HG02885 (cell line): ENCODE measurements at regions not wholly inside any gene's neighbourhood (a gene's known extent, or its start where the extent isn't known, plus 50 kb on each side); places are given as distances from the start of the nearest gene placed in this dataset.

Source experiments
- ATAC-seq: cut with Tn5 transposase; IDR thresholded peaks from one replicate; pipeline ENCODE4 v1.9.1; 2021; ENCODE audit warnings: mild to moderate bottlenecking; ENCODE audit not compliant: unreplicated experiment, poor library complexity

- no peak for ATAC-seq
Measured at GRCh38 chr7:130877236-130877990, 143.4 kb upstream of the KLF14 start.

- no peak for ATAC-seq
Measured at GRCh38 chr7:130877991-130878305, 143.9 kb upstream of the KLF14 start.

DNA sequence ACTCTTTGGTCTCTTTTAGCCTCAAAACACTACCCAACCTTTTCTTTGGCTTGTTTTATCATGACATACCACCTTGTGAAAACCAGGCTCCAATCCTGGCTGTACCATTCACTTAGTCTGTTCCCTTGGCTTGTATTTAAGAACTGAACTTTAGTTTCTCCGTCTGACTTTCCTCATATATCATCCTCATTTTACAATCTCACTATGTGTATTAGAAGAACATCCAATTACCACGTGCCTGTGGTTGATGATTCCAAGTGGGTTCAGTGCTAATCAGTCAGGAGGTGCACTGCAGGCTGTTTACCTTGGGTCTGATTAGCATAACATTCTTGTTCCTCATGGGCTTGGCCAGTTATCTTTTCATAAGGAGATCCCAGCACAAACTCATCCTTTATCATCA lies 144.8 kb upstream of the KLF14 start:
- no peak for ATAC-seq

DNA sequence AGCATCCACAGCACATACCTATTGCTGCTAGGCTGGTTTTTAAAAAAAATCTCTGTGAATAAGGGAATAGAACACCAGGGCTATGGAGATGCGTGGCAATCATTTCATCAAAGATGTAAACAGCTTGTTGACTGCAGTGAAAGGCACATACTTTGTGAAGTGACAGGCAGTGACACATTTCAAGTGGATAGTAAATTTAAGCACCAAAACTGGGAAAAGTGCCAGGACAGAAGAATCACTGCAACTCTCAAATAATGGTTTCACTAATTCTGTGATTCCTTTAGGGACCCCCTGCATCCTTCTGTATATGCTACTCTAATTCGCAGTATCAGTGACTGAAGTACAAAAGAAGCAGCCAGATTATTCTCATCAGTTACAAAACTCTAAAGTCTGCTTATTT lies 145.2 kb upstream of the KLF14 start:
- no peak for ATAC-seq

DNA sequence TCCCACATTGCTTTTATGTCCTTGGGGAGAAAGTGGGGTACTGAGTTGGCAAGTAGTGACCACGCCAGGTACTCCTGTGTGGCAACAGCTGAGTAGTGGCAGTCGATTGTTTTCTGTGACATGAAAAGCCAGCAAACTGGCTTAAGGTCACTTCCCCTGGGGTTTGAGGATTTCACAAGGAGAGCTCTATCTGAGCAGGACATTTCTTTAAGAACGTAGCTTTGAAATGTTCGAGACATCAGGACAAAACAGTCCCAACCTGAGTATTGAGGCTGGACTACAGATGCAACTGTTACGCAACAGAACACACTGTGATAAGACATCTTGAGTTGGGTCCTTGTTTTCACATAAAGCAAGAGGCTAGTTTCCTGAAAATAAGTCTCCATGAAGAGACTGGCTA lies 146.7 kb upstream of the KLF14 start:
- ATAC-seq = no peak

- no peak for ATAC-seq
Measured at GRCh38 chr7:130881091-130881798, 147.2 kb upstream of the KLF14 start.

DNA sequence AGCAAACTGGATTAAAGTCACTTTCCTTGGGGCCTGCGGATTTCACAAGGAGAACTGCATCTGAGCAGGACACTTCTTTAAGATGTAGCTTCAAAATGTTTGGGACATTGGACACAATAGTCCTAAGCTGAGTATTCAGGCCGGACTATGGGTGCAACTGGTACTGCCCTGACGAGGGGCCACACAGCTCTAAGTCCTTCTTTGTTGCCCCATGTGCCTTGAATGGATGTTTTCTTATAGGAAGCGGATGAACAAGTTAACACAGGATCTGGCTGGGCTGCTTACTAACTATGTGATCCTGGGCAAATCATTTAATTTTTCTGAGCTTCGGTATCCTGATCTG lies 147.8 kb upstream of the KLF14 start:
- no peak for ATAC-seq

DNA sequence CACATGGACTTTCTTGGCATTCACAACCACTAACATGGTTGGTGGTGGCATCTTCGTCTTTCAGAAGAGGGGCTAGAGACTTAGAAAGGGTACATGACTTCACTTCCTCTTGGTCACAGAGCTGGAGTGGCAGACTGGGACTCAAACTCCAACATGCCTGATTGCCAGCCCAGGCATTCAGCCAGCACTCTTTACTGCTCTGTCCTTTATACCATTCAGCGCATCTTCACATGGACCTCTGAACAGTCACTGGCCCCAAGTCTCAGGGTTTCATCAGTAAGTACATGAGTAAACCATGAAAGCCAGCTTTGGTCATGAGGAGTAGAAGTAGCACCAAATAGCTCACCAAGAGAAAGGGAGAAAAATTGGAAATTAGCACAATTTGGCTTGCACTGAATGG lies 148.4 kb upstream of the KLF14 start:
- ATAC-seq = no peak

DNA sequence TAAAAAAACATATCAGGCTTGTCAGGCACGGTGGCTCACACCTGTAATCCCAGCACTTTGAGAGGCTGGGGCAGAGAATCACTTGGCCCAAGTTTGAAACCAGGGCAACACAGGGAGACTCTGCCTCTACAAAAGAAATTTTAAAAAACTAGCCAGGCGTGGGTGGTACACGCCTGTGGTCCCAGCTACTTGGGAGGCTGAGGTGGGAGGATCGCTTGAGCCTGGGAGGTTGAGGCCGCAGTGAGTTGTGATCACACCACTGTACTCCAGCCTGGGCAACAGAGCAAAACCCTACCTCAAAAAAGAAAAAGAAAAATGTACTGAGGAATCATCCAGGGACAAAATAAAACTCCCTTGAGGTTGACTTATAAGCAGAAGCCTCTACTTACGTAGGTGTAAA lies 149.9 kb upstream of the KLF14 start:
- ATAC-seq = no peak

GRCh38 chr7:130884437-130885417 lies 150.7 kb upstream of the KLF14 start:
- ATAC-seq = no peak

- no peak for ATAC-seq
Measured at GRCh38 chr7:130886438-130887135, 152.6 kb upstream of the KLF14 start.

GRCh38 chr7:130887182-130887956 lies 153.4 kb upstream of the KLF14 start:
- no peak for ATAC-seq

GRCh38 chr7:130887957-130888371 lies 154.0 kb upstream of the KLF14 start:
- no peak for ATAC-seq

DNA sequence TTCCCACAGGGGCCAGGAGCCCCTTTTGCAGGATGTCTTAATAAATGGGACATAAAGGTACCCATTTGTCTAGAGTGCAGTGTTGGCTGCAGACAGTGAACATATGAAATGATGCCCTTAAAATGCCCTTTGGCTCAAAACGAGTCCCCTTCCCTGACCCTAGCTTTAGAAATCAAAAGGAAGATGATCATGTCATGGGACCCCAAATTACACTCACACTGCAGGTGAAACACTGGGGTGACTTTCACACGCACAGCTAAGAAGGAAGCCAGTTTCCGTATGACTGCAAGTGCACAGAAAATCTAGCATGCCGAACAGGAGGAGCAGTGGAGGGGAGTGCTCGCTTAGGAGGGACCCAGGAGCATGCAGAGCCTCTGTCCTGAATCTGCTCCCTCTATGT lies 154.5 kb upstream of the KLF14 start:
- no peak for ATAC-seq

DNA sequence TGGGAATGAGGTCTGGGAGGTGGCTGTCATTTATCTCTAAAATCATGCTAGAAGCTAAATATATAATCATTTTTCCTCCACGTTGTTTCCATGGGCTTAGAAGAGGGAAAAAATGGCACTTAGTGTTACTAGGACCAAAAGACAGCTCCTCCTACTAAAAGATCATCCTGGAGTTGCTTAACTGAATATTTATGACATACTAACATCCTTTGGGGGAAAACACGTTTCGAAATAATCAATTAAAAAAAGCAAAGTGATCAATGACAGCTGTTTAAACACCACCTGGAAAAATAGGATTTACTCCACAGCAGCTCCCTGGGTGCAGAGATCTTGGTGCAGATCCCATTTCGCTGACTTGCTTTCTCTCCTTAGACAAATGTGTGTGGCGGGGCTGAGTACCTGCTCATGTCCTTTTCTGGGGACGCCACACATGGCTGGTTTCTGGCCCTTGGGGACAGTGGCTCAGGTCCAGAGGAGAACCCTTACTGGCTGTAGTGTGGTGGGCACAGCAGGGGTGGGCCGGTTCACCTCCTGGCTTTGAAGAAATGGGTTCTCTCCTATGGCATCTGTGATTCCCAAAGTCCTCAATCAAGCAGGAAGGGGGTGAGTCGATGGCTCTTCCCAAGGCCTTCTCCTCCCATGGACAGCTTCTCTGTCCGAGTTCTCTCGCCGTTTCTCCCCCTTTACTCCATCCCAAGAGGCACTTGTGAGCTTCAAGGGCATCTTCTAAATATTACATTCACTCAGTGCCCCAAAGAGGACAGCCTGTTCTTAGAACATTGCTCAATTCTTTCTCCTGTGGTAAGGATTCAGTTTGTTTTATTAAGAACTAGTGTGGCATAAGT lies 156.4 kb upstream of the KLF14 start:
- no peak for ATAC-seq

GRCh38 chr7:130891254-130892094 lies 157.5 kb upstream of the KLF14 start:
- no peak for ATAC-seq

- no peak for ATAC-seq
Measured at GRCh38 chr7:130893441-130893894, 159.5 kb upstream of the KLF14 start.
